Embryonic facial prominence (tissue), 1 donor: ENCODE measurements at regions not wholly inside any gene's neighbourhood (a gene's known extent, or its start where the extent isn't known, plus 50 kb on each side); places are given as distances from the start of the nearest gene placed in this dataset.
A peak's percentile ranks its signal among the peaks of the same experiment; 100 is the strongest.

Source experiments
- DNase-seq: peaks from one replicate; pipeline ENCODE4 v3.0.0-alpha.2; 2016; ENCODE audit errors: extremely low spot score

GRCh38 chr21:27825035-27825434, 858.1 kb upstream of the ADAMTS5 start:
- no peak for DNase-seq

DNA sequence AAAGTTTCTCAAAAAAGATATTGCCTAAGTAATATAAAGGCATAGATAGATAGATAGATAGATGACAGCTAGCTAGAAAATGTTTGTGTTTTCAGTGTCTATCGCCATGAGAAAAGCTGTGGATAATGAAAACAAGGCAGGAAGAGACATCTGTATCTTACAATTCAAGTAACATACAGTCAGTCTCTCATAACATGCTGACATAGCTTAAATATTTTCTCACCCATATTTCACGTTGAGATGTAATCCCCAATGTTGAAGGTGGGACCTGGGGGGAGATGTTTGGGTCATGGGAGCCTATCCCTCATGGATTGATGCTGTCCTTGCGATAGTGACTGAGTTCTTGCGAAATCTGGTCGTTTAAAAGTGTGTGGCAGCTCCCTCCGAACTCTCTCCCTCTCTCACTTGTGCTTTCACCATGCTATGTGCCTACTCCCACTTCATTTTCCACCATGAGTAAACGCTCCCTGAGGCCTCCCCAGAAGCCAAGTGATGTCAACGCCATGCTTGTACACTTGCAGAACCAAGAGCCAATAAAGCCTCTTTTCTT, 856.8 kb upstream of the ADAMTS5 start:
- DNase-seq, result no peak

DNA sequence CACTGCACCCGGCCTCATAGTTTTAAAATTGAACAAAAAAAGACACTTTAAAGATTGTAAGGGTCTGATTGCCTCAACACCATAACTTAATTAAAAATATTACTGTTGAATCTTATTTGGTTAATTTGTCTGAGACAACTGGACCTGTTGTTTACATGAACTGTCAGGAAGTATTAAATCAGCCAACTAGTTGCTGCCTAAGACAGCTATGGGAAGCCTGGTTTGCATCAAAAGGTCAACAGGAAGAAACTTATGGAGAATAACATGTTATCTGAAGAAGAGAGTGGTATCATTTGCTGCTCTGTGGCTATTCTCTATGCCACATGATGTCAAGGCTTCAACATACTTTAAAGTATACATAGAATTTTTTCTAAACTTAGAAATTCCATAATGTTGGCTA, 853.5 kb upstream of the ADAMTS5 start:
- DNase-seq, result no peak

DNA sequence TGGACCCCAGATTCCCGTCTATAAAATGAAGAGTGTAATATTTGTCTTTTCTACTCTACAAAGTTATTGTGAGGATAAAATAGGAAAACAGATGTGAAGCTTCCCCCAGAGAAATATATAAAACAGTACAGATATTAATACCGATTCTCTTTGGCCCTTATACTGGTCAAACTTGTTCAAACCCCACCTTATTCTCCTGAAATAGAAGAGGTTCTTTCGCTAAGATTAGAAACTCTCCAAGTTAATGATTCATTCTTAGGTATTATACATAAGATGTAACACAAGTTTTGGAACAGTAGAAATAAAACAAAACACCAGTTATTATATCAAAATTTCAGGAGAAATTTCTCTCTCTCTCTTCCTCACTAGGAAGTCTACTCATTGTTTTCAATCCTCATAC, 852.4 kb upstream of the ADAMTS5 start:
- no peak for DNase-seq

DNA sequence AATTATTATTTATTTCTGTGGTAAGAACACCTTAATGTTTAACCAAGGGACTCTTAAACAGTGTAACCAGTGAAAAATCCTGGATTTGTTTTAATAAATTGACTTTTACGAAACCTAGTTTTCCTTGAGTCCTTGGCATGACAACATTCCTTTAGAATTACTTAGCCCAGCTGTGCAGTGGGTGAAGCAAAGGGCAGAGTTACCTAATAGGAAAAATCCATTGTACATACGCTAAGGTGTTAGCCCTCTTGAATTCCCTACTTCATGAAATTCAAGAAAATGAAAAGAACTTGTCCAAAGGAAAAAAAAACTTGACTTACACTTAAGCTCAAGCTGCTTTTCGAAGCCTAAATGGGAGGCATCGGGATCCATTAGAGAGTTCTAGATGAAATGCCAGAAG, 852.0 kb upstream of the ADAMTS5 start:
- DNase-seq, result no peak

- DNase-seq, result no peak
These were observed 851.2 kb upstream of the ADAMTS5 start for GRCh38 chr21:27817902-27818623.

GRCh38 chr21:27817074-27817473, 850.2 kb upstream of the ADAMTS5 start:
- no peak for DNase-seq

DNA sequence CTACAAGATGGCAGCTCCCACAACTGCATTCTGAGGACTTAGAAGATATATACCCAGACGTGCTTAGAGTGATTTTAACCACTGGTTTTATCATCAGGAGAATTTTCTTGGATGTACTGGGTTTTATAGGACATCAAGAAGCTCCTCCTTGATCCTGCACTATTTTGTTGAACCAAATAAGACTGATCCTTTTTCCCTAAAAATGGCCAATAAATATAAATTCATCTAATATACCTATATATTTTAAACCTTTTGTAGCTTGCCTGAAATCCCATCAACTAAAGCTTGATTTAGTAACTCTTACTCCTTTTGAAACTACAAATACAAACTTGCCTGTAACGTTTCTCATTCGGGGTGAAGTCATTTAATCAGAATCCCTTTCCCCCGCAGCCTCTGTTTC, 849.4 kb upstream of the ADAMTS5 start:
- no peak for DNase-seq

- DNase-seq, result no peak
These were observed 847.3 kb upstream of the ADAMTS5 start for GRCh38 chr21:27814226-27814625.

DNA sequence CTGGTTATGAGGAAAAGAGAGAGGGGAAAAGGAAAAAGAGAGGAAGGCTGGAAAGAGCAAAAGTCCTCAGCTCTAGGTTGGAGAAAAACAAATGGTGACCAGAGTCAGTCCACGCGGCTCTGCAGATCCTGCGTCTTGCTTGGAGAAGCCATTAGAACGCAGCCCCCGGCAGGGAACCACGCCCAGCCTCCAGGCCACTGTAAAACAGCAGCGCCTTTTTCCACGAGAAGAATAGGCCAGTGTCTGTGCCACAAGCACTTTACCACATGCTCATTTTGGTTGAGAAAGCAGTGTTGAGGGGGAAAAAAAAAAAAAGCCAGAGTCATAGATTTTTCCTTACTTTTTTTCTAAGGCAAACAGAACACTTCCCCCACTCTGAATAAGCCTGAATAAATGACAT, 846.9 kb upstream of the ADAMTS5 start:
- no peak for DNase-seq

DNA sequence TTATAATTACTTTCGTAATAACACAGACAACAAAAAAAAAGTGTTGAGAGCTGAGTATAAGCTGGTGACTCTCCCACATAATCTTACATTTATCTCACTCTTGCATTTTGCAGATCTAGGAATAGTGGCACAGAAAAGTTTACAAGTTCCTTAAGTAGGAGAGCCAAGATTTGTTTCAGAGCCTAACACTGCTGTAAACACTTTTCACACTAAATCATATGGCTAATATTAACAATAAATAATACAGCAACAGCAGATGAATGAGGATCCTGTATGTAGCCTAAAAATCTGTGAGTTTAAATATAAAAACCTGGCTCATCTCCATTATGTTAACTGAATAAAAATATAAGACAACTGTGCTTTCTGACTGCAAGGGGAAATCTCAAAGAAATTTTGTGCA, 846.5 kb upstream of the ADAMTS5 start:
- no peak for DNase-seq

GRCh38 chr21:27812279-27812678, 845.4 kb upstream of the ADAMTS5 start:
- no peak for DNase-seq

DNA sequence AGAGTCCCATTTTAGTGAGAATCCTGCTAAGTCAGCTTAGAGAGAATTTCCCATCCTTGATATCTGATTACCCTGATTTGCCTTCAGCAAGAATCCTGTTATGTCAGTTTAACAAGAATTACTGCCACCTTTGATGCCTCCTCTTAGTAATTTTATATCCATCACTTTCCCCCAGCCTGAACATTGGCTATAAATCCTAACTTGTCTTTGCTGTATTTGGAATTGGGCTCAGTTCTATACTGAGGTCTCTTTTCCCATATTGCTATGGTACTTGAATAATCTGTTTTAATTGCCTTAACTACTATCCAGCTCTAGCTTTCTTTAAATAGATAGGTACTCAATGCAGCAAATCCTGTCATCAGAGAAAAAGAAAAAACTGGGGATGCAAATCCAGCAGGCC, 842.0 kb upstream of the ADAMTS5 start:
- no peak for DNase-seq

- DNase-seq, result no peak
These were observed 840.7 kb upstream of the ADAMTS5 start for GRCh38 chr21:27807596-27807995.

- no peak for DNase-seq
These were observed 839.4 kb upstream of the ADAMTS5 start for GRCh38 chr21:27806281-27806680.

DNA sequence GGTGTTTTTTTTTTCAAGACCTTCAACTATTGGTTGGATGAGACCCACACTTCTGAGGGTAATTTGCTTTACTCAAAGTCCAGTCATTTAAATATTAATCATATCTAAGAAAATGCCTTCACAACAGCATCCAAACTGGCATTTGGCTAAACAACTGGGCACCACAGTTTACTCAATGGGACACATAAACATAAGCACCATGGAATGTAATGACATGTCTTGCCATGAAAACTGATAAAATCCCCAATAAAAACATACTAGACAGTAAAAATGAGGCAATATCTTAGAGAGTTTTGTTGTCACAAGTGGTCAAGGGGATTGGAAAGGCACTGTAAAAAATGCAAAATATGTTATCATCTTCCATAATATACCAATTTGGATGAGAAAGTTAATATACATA, 838.8 kb upstream of the ADAMTS5 start:
- no peak for DNase-seq

GRCh38 chr21:27804515-27804914, 837.6 kb upstream of the ADAMTS5 start:
- DNase-seq, result no peak

GRCh38 chr21:27803571-27803970, 836.7 kb upstream of the ADAMTS5 start:
- no peak for DNase-seq

DNA sequence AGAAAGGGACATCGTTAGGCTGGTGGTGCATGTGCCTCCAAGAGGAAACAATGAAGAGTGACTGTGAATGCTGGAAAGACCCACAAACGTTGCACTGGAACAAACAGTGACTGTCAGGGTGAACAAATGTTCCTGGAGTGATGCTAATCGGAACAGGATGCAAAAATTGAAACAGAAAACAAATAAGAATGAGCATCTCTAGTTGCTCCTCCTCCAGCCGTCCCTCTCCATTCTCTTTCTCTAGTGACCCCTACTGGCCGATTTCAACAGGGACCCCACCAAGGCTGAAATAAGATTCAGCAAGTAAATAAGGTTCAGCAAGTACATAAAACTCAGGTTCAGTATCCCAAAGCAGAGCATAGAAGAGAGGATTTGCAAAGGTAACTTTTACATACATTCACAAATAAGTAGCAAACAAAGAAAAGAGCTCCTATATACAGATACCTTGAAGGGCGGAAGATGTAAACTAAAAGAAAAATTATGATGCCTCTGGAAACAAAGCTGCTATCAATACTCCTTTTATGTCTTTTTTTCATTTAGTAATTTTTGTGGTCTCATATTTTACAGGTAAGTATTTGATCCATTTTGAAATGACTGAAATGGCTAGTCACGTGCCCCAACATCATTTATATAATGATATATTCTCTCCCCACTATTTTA, 836.1 kb upstream of the ADAMTS5 start:
- no peak for DNase-seq

- no peak for DNase-seq
These were observed 833.0 kb upstream of the ADAMTS5 start for GRCh38 chr21:27799861-27800260.

DNA sequence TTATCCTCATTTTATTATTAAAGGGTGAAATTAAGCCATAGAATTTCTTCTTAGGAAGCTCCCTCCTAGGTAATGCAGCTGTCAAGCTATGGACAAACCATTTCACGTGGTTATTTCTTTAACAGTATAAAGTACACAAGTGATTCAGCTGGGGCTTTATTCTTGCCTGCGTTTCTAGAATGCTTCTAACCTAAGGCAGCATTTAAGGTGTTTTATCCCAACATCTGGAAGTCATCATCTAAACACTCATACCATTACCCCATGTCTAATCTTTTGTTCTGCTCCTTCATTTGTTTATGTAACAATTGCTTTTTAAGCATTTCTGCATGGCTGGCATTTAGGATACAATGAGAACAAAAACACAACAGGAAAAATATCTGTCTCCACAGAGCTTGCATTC, 829.2 kb upstream of the ADAMTS5 start:
- DNase-seq, result peak; percentile 27

- no peak for DNase-seq
These were observed 828.5 kb upstream of the ADAMTS5 start for GRCh38 chr21:27795418-27795817.

DNA sequence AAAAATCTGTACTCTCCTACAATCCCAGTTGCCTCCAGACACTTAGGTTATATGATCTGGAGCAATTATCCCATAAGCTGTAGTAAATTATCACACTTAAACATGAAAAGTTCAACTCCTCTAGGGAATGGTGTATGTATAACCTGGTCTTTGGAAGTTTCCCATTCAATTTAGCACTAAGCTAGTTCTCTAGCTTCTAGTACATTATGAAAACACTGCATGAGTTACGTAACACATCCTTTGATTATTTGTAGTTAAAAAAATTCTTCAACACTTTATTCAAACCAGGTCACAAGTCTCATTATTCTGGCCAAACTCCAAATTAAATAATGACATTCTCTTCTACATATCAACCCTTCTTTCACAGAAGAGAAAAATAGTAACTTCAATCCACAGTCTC, 827.0 kb upstream of the ADAMTS5 start:
- DNase-seq, result no peak
